ENCODE measurements at regions not wholly inside any gene's neighbourhood (a gene's known extent, or its start where the extent isn't known, plus 50 kb on each side); places are given as distances from the start of the nearest gene placed in this dataset.

GRCh38 chr6:104421650-104422049 lies 438.1 kb downstream of the HACE1 start:
- TF ChIP-seq, protein P1, sequence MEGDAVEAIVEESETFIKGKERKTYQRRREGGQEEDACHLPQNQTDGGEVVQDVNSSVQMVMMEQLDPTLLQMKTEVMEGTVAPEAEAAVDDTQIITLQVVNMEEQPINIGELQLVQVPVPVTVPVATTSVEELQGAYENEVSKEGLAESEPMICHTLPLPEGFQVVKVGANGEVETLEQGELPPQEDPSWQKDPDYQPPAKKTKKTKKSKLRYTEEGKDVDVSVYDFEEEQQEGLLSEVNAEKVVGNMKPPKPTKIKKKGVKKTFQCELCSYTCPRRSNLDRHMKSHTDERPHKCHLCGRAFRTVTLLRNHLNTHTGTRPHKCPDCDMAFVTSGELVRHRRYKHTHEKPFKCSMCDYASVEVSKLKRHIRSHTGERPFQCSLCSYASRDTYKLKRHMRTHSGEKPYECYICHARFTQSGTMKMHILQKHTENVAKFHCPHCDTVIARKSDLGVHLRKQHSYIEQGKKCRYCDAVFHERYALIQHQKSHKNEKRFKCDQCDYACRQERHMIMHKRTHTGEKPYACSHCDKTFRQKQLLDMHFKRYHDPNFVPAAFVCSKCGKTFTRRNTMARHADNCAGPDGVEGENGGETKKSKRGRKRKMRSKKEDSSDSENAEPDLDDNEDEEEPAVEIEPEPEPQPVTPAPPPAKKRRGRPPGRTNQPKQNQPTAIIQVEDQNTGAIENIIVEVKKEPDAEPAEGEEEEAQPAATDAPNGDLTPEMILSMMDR (IDR thresholded peaks at IDR 0.05) = no peak
- TF ChIP-seq EP300 (IDR thresholded peaks at IDR 0.05) (no peak), POLR2A (IDR thresholded peaks at IDR 0.05) (no peak), POLR2AphosphoS5 (IDR thresholded peaks at IDR 0.05) (no peak)
